Stimulated activated CD4-positive, alpha-beta T cell treated with anti-CD3 and anti-CD28 coated beads, Interleukin-2, amount 100 ng/mL, for 24 hours (primary cell): ENCODE measurements at regions not wholly inside any gene's neighbourhood (a gene's known extent, or its start where the extent isn't known, plus 50 kb on each side); places are given as distances from the start of the nearest gene placed in this dataset.
"Not testable (repeated sequence)": the region's sequence is repeated elsewhere in the genome, so short reads cannot be mapped to it uniquely, and the experiment has no call there.

Source experiments
- DNase-seq, 2 donors: peaks; one replicate each; pipeline ENCODE4 v3.0.0-alpha.2; 2020

DNA sequence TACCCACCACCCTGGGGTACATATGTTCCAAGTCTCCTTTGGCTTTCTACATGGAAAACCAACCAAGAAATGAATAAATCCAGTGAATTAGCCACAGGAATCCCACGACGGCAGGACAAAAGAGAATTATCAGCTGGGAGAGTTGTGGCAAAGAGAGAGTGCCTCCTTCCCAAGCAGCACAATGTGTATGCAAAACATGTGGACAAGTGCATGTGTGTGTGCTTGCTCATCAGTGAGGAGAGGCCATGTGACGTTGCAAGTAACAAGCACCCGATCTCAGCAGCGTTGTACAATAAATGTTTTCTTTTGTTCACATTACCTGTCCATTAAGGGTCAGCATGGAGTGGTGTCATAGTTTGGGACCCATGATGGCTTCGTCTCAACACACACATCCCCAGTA lies 50.0 kb upstream of the EMX2 start:
- DNase-seq, result no peak

DNA sequence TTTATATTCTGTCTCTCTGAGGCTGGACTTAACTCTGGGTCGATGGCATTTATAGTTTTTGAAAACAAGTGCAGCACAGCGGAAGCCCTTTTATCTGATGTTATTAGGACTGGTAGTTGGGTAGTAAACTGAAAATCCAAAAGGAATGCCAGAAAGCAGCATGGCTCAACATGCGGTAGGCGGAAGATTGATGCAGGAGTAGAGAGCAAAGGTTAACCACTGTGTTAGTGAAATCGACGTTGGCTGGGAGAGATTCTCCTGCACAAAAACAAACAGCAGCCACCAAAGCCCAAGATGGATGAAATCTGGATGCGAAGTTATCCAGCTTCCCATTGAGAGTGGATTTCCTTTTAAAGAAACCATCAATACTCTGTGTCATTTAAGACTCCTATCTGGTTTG lies 54.5 kb upstream of the EMX2 start:
- no peak for DNase-seq

DNA sequence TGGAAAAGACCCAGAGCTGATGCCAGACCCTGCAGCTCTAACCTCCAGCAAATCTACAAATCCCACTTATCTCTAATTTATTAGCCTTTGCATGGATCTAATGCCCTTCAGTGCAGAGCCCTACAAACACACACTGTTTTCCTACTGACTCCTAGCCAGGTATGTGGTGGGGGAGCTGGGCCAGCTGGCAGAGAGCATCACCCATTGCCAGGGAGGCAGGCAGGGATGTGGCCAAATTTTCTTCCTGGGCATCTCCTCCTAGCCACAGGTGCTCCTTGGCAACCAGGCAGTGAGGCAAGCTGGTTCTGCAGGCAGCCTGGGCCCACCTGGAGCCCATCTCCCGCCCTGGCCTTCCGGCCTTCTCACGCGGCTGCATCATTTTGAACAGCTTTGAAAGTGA lies 55.9 kb upstream of the EMX2 start:
- DNase-seq, result no peak

DNA sequence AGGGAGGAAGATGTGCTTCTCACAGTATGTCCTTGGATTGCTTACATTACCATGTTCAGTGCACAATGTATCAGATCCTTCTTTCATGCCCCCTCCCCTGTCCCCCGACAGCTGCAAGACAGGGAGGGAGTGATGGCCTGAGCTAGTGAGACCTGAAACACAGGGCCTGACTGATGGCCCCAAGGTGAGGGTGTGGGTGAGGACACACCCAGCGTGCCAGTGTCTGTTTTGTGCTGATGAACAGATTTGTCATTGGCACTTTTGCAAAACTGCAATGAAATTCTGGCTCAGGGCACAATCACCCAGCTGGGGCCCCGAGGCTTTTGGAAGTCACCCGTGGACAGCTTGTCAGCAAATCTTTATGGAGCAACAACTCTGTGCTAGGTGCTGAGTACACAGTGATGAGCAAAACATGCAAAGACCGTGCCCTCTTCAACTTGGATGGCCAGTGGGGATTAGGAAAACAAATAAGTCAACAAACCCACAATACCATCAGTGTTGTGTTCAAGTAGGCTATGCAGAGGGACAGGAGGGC lies 59.4 kb upstream of the EMX2 start:
- DNase-seq, result no peak

DNA sequence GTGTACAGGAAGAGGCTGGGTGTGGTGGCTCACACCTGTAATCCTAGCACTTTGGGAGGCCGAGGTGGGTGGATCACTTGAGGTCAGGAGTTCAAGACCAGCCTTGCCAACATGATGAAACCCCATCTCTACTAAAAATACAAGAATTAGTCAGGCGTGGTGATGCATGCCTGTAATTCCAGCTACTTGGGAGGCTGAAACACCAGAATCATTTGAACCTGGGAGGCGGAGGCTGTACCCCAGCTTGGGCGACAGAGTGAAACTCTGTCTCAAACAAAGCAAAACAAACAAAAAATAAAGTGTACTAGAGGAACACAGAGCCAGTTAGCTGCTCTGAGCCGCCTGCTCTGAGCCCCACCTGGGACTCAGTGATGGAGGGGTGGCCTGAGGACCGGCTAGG lies 61.5 kb upstream of the EMX2 start:
- DNase-seq, result not testable (repeated sequence)

DNA sequence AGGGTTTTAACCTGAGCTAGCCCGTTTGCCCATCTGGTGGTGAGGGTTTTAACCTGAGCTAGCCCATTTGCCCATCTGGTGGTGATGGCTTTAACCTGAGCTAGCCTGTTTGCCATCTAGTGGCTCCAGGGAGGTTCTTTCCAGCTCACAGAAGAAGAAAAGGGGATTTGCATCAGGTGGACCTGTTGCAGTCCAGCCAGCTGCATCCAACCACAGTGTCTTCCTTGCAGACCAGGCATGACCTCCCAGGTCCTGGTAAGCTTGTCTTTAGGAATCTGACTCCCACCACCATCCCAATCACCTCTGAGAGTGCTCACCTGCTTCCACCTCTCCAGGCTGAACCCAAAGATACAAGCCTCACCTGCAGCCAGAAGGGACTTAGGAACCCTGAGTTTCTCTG lies 62.4 kb upstream of the EMX2 start:
- DNase-seq, result no peak

DNA sequence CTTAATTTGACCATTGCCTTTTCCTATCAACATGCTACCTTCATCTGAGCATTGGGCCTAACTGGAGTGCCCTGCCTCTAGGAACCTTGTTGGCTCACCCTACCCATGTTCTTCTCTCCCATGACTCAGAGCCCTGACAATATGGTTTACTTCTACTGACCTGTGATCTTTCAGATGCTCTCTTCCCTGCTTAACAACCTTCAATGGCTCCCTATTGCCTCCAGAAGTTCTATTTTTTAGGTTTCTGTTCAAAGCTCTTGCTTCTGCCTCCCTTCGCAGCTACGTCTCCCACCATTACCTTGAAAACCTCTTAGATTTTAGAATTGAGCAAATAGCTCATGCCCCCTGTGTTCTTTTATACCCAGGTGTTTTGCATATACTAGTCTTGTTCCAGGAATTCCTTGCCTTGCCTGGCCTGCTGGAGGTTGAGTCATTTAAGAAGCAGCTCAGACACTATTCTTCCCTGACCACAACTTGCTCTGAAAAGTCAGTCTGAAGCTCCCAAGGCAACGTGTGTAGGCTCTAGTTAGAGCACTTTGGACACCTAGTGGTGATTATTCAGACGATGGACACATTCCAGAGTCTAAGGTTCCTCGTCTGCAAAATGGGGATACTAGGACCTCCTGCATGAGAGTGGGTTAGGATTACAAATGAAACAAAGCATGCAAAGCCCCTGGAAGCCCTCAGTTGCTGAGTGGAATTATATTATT lies 64.4 kb upstream of the EMX2 start:
- no peak for DNase-seq

DNA sequence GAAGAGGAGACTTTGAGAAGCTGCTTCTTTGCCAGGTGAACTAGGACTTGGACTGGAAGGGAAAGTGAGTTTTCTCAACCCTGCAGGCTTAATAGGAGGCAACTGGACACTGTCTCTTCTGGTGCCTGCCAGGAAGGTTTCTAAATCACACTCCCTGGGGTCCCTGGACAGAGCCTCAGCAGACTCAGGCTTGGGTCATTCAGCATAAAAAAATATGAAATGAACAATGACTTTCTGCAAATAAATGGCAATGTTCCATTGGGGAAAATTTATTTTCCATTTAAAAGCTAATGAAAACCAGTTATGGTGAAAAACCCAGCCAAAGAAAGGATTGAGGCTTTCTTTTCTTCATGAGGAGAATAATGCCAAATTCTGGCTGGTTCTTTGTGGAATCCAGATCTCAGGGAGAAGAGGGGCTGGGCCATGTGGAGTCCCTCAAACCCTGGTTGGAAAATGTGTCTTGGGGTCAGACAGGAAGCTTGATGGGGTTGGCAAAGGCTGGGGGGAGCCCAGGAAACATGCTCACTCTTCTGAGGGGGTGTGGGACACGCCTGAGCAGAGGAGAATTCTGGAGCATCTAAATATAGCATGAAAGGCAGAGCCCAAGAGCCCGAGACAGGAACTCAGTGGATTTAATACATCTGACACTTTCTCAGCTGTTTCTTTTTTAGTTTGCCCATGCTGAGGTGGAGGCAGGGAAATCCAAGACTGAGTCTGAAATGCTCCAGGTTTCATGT lies 65.2 kb upstream of the EMX2 start:
- DNase-seq, result no peak

DNA sequence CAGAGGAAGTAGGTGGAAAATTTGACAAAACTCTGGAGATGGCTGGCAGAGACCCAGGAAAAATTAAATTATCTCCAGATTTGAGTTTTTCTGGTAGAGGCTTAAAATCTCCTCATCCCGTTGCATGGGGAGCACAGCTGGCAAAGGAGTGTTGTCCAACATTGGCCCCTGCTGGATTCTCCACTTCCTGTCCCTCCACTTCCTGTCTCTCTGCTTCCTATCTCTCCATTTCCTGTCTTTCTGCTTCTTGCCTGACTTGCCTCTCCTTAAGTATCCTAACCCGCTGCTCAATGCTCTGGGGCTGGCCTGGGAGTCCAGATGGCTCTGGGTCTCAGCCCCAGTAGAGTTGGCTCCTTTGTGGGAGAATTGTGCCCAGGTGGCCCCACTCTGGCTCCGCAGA lies 65.8 kb upstream of the EMX2 start:
- DNase-seq, result no peak

DNA sequence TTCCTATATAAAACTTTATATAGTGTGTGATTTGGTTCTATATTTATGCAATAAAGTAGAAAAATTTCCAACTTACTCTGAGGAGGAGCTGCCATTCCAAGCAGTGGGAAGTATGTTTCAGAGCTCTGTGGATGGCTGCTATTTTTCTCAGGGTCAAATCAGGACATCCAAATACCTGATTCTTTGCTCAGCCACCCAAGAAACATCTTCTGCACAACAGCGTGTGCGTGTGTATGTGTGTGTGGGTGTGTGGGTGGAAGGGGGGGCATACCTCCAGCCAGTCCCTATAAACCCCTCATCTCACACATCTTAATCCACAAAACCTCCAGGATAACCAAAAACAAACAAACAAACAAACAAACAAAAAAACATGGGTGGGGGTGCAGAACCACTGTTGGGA lies 66.3 kb upstream of the EMX2 start:
- no peak for DNase-seq

DNA sequence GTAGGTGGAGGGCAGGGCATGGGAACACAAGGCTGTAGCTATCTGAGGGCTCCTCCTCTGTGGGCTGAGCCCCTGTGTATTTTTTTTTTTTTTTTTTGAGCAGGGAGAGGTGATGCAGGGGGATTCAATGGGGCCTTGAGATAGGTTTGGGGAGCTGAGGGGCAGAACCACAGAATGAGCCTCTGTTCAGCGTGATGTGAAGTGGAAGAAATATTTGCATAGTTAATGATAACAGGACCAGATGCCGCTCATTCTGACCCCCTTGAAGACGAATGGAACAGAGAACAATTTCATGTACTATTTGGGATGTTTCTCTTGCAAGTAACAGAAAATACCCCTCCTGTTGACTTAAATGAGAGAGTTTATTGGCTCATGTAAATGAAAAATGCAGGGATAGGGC lies 69.7 kb upstream of the EMX2 start:
- no peak for DNase-seq

DNA sequence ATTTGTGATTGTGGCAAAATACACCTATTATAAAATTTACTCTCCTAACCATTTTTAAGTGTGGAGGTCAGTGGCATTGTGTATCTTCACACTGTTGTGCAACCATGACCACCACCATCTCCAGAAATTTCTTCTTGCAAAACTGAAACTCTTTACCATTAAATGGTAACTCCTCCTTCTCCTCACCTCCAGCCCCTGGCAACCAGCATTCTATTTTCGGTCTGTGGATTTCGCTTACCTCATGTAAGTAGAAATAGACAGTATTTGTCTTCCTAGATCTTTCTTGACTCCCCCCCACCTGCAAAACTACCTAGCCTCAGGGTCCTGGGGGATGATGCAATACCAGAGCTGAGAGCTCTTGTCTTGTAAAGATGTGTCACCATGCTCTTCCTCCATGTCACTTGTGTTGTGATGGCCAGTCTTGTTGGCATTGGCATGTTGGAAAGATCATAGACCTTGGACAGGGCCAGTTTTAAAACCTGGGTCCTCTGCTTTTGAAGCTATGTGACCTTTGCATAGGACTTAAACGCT lies 71.1 kb upstream of the EMX2 start:
- no peak for DNase-seq

DNA sequence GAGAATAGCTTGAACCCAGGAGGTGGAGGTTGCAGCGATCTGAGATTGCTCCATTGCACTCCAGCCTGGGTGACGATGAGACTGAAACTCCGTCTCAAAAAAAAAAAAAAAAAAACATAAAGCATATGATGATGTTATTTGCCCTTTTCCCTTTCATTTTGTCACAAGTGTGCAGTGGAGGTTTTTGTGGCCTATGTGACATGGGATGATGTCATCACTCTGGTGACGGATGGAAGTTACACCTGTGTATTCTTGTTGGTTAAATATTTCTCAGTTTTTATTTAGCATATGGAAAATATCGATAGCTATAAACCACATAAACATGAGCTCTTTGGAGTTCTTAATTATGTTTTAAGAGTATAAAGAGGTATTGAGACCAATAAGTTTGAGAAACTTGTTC lies 71.8 kb upstream of the EMX2 start:
- DNase-seq, result no peak

DNA sequence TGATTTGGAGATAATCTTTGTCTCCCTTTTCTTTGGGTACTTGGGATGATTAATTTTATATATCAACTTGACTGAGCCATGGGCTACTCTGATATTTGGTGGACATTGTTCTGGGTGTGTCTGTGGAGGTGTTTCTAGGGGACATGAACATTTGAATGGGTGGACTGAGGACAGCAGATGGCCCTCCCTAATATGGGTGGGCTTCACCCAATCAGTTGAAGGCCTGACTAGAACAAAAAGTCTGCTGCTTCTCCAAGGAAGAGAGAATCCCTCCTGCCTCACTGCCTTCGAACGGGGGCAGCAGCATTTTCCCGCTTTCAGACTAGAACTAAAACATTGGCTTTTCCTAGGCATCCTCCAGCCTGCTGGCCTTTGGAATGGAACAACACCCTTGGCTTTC lies 73.9 kb upstream of the EMX2 start:
- no peak for DNase-seq

DNA sequence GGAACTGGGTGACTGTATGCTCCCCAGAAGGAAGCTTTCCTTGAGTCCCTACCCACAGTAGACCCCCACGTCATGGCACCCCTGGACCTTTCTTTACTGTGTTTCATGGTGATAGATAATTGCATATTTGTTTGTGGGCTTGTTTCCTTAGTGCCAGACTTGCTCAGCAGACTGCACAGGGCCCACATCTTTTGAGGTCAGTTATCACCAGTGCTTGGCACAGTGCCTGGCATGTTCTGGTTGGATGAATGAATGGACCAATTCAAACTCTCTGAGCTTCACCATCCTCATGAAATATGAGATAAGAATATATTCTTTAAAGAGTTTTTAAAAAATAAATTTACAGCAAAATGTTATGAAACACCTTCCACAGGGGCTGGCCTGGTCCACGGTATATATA lies 78.4 kb upstream of the EMX2 start:
- DNase-seq, result no peak

DNA sequence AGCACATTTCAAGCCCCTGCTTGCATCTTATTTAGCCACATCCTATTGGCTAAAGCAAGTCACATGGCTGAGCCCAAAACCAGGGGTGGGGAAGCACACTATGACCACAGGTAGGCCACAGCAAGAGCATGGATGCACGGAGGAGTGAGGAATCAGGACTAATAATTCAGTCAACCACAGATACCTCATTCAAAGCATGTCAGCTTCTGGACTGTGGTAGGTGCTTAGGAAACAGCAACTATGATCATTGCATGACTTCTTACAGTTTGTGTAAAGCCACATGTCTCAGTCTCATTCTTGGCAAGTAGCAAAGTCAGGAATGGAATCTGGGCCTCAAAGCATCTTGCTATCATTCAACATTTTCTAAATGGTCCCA lies 79.0 kb upstream of the EMX2 start:
- DNase-seq, result no peak

DNA sequence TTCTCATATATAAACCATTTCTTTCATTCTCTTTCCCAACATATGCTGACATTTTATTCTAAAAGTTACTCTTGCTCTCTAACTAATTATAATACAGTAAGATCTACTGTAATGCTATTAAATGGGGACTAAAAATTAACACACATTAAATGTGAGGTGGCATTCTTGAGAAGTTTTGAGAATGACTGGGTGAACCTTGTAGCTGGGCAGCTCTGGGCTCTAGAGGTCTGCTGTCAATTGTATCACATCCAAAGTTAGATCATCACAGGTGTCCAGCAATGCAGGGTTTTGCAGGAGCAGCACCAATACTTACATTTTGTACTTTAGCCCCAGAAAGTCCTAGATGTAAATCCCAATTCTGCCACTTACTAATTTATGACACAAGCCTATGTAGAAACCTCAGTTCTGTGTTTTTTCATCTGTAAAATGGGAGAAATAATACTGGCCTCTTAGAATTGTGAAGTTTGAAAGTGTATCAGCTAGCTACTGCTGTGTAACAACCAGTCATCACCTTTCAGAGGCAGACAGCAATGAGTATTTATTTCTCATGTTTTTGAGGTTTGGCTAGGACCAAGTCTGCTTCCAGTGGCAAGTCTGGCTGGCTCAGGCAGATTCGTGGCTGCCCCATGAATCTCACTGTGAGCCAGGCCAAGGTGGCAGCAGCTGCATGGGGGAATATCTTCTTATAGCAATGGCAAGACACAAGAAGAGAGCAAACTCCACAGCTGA lies 79.6 kb upstream of the EMX2 start:
- no peak for DNase-seq

DNA sequence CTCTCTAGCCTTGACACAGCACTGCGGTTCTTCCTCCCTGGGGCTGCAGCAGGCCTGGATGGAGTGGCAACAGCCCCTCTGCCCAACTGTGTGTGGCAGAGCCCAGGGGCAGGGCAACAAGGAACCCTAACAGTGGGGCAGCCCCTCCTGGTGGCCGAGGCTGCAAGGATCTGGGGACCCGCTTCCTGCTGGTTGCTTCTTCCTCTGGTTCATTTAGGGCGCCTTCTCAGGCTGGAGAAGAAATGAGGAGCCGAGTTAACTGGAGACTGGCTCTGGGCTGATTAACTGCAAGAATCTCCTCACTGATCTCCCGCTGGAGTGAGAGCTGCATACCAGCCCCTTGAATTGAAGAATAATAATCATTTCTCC lies 80.1 kb upstream of the EMX2 start:
- DNase-seq, result no peak

DNA sequence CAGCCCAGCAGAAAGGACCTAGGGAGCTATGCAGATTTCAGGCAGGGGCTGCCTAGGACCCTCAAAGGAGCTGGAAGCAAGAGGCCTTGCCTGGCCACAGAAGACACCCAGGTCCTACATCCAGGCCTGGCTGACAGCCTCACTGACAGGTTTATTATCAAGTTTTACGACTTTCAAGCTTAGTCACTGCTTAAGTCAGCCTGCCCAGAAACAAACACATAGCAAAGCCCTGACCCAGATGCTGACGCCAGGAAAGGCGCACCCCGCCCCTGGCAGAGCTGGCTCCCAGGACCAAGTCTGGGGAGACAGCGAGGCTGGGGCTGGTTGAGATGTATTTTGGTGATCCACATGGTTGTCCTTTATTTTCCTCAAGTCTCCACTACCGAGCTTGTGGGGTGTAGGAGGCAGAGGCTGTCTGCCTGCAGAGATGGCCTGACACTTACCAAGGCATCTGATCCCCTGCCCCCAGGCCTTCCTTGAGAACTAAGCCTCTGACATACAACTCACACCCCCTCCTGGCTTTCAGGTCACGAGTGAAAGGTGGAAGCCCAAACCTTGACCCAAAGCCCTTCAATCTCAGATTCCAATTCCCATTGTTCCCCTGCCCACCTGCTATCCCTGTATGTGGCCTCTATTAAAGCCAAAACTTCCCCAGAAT lies 80.7 kb upstream of the EMX2 start:
- no peak for DNase-seq

DNA sequence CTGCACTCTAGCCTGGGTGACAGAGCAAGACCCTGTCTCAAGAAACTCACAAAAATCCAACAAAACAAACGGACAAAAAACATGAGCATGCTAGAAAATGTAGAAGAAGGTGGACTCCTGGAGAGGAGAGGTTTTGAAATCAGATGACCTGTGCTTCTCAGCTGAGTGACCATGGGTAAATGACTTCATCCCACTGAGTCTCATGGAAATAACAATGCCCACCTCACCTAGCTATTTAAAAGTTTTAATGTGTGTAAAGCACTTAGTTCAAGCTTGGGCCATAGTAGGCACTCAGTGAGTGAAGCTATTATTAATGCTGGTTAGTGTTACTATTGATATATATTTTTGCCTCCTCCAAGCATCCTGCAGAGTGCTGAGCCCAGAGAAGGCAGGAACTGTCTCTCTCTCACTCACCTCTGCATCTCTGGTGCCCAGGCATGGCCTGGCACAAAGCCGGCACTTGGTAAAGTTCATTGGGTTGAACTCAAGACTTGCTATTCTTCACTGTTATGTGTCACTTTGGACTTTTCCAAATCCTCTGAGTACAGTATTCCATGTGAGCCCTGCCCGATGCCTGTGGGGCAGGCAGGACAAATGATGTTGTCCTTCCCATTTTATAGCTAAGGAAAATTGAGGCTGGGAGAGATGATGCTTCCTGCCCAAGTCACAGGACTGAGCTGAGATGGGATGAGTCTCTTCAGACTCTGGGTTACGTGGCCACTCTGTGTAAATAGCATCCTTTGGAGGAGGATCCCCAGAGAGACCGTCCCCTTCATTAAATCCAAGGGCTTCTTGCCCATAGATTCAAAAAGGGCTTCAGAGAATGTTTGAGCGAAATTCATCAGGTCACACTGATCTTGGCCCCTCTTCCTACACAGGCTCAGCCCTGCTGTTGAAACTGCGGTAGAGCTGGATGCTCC lies 81.4 kb upstream of the EMX2 start:
- DNase-seq, result no peak

DNA sequence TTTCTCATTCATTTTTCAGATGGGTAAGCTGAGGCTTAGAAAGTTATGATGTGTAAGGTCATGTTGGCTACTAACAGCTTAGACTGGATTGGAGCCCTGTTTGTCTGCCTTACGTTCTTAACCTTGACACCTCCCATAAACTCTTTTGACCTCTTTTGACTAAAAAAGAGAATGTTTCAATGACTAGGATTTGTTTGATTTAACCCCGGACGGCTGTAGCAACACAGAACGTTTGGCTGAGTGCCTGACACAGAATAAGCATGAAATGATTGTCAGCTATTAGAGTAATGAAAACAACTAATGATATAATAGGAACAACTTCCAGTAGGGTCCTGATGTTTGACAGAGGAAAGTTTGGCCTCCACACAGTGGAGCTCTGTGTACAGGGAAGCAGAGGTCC lies 83.3 kb upstream of the PDZD8 start:
- DNase-seq, result no peak

DNA sequence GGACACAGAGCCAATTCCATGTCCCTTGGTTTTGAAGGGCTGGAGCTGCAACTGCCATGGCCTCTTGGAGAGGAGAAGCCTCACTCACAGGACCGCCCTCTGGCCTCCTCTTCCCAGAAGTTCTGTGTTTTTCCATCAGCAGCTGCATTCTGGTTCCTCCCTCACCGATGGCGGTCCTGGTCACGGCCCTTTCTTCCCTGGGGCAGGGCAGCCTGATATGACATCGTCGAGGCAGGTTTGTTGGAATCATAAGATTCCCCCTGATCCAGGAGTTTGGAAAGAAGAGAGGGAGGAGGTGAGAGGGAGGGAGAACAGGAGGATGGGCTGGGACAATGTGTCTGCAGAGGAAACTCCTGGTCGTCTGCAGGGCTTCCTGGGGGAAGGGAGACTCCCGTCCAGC lies 82.7 kb upstream of the PDZD8 start:
- no peak for DNase-seq
